DMS53 treated with DMSO at 0.1 percent for 48 hours (cell line): ENCODE measurements at regions not wholly inside any gene's neighbourhood (a gene's known extent, or its start where the extent isn't known, plus 50 kb on each side); places are given as distances from the start of the nearest gene placed in this dataset.
A peak's percentile ranks its signal among the peaks of the same experiment; 100 is the strongest.

ENCODE experiments used
- DNase-seq: peaks from one replicate; lab custom pipeline; 2025; ENCODE audit not compliant: unreplicated experiment; lab: John Stamatoyannopoulos, UW

DNA sequence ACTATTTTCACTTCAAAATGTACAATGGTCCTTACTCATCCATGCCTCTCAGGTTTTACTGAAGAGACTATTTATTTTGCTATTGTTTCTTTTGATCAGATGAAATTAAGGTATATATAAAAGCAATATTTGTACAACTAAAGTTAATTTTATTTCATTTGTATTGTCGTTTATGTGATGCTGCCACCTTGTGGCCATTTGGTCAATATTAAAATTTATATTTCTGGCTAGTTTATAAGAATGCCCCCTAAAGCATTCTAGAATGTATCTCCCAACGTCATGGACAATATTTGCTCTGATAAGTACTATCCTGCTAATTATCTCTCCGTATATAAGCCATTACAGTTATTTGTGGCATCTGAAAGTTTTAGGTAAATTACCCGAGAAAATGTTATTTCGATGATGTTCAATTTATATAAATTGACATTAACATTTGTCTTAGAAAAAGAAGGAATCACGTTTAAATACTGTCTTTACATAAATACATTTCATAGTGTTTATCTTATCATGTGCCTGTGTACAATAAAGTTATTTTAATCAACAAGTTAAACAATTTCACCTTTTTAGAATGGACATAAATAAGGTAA, 680.0 kb downstream of the TAF11L14 start:
- peak; percentile 11 for DNase-seq

DNA sequence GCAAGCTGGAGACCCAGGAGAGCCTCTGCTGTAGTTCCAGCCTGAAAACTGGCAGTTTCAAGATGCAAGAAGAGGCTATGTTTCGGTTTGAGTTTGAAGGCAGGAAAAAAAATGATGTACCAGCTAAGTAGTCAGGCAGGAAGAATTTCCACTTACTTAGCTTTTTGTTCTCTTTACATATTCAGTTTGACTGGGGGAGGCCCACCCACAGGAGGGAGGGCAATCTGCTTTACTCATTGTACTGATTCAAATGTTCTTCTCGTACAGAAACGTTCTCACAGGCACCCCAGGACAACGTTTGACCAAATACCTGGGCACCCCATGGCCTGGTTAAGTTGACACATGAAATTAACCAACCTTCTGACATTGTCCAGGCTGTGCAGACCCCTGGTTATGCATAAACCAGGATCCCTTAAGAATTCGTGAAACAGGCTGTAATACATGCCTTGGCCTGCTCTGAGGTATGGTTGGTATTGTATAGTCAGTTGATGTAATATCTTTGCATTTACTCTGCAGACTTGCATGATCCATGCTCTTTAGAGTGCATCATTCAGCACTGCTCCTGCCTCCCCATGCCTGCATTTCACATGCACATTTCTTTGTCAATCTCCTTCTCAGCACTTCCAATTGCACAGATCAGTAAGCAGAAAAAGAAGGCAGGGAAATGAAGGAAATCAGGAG, 687.1 kb downstream of the TAF11L14 start:
- no peak for DNase-seq

DNA sequence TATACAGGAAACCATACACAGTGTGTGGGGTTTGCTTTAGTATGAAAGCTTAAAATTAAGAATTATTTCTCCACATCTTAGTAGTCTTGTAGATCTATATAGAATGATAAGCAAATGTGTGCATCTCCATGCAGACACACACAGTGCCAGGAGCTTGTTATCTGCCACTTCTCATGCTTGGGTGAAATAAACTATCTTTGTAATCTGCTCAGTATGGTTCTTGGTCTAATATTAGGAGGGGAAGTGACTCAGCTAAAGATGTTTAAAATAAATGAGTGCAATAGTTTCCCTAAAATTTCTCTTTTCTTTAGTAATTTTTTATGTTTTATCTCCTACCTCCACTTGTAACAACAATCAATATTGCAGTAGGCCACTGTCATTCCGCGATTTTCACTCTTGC, 689.6 kb downstream of the TAF11L14 start:
- DNase-seq = no peak

DNA sequence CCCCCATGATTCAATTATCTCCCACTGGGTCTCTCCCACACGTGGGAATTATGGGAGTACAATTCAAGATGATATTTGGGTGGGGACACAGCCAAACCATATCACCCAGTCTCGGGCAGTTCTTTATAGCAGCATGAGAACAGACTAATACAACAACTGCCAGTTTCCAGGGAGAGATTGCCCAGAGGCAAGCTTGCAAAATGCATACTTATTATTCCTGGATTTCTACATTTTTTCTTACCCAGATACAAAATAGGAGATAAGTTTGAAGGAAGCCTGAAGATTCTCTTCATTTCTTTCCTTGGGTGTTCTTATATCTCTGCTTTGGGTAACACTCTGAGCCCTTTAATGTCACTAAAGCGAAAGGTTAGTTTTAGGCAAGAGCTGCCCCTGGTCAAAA, 691.2 kb downstream of the TAF11L14 start:
- DNase-seq = no peak

DNA sequence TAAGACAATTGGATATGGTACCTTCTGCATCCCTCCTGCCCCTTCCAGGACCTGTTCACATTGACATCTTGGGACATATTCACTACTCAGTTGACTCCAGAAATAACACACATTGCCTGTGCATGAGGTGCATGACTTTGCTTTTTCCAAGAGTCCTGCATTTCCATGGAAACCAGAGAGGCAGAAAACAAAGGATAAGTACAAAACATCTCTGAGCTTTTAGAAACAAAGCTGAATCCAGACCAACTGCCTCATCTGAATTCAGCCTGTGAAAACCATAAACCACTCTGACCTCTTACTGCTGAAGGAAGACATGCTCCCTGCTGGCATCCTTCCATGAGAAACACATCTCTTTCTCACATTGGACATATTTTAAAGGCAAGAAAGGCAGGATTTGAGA, 695.1 kb downstream of the TAF11L14 start:
- DNase-seq = no peak

DNA sequence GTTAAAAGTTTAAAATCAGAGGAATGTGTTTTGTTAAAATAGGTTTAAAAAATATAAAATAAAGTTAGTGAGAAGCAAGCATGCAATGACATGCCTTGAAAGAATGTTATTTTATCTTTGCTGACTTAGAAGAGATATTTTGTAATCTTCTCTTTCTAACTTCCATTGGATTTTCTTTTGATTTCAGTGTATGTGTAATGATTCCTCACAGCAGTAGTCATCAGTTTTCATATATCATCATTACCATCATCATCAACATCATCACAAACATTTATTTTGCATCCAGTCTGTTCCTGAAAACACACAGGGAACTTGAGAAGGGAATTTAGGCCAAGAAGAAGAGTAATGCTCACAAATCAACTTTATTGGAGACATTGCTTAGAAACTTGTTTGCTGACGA, 699.6 kb downstream of the TAF11L14 start:
- no peak for DNase-seq

DNA sequence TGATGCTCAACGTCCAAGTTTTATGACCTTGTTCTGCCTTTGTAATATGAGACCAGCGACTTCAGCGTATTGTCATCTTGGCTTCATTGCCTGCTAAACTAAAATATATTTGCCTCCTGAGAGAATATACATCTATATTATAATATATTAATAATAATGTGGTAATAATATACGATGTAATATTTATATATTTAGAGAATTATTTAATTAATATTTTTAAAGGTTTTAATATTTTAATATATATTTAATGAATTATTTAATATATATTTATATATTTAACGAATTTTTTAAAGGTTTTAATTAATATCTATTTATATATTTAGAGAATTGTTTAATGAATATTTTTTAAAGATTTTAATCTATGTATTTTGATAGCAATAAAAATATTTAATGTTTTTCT, 700.7 kb downstream of the TAF11L14 start:
- DNase-seq = no peak

DNA sequence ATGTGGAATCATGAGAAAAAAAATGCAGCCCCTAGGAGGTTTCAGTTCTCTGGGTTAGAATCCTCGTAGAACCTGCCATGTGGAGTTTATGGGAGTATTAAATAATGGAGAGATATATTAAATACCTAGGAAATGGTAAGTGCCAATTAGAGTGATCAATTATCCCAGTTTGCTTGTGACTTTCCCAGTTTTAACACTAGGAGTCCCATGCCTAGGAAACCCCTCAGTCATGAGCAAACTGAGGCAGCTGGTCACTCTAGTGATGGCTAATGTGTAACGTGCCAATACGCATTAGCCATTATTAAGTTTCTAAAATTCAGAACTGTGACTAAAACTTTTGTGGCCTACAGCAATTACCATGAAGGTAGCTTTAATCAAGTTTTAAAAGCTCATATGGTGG, 720.6 kb downstream of the TAF11L14 start:
- DNase-seq = no peak

DNA sequence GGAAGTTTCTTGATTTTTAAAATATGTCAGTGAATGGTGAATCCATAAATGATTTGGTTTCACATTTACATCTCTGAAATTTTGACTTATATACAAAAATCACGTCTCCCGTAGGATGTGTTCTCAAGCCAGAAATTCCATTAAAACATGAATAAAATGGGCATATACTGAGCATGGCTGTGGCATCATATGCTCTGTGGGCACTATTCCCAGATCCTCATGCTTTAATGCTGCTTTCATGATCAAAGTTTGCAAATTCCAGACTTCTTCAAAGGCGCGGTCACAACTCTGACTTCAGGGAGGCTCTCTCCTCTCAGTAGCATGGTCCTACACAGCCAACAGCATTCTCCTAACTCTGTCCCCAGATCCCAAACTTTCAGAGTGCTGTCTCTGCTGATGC, 723.2 kb downstream of the TAF11L14 start:
- no peak for DNase-seq

DNA sequence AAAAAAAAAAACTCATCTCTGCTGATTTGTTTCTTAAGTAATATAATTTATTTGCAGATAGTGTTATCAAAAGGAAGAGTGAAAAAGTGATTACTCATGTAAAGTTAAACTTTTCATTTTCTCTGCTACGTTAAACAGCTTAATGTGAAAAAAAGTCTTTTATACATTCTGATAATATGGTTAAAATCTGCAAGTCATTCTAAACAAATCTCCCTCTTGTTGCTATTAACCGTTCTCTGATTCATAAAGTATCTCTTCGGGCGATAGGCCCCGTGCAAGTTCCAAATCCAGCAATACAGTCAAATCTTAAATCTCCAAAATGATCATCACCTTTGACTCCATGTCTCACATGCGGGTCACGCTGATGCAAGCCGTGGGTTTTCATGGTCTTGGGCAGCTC, 732.0 kb downstream of the TAF11L14 start:
- no peak for DNase-seq

DNA sequence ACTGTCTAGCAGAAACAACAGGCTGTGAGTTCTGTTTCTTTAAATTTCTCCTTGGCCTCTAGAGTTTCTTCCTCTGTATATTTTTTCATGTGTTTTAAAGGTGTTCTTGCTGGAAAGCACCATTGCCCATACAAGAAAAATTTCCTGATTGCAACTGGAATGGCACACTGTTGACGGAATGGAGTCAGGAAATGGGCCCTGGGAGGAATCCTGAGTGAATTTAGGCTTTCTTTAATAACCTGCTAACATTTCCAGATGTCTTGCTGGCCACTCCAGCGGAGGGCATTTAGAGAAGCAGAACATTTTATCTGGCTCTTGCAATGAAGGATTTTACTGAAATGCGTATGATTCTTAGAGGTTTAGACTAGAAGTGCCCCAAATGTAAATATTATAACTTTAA, 736.3 kb downstream of the TAF11L14 start:
- DNase-seq = no peak

DNA sequence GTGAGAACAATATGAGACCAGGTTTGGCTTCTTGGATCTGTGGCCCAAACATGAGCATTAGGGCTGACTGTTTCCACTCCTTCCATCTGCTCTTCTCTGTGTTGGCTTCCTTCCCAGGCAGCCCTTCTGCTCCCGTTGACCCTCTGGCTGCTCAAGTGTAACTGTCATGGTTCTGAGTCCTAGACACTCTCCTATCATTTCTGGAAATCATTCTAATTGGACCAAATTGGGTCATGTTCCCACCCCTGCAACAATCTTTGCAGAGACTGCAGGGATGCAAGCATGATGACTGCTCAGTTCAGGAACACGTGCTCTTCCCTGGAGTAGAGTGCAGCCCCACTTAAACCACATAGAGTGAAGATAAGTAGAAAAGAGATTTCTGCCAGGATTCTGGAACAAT, 741.4 kb downstream of the TAF11L14 start:
- DNase-seq = no peak

DNA sequence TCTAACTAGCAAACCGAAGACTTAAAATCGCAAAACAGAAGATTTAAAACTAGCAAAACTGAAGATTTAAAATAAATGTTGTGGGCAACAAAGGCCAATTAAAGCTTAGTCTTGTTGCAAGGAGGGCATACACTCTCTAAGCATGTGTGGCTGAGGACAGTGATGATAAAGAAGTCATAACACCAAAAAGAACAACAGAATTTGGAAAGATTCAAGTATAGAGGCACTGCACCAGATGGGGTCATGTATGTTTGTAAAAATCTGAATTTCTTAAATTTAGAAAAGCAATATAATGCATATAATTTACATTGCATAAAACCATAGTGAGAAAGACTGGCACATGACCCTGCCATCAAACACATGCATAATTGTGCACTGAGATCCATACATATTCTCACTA, 743.8 kb downstream of the TAF11L14 start:
- no peak for DNase-seq

DNA sequence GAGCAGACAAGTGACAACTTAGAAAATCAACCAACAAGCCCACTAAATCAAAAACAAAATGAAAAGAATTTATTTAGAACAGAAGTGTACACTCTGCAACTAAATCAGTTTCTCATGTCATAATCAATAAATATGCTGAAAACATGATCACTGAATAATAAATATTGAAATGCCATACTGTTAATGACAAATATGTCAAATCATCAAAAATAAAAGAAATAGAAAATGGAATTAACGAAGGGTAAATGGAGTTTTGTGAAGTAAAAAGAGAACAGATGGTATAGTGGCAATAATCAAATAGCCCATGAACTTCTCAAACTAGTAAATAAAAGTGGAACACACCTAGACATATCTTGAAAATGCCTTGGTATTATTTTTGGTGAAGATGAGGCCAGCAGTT, 744.9 kb downstream of the TAF11L14 start:
- DNase-seq = no peak

DNA sequence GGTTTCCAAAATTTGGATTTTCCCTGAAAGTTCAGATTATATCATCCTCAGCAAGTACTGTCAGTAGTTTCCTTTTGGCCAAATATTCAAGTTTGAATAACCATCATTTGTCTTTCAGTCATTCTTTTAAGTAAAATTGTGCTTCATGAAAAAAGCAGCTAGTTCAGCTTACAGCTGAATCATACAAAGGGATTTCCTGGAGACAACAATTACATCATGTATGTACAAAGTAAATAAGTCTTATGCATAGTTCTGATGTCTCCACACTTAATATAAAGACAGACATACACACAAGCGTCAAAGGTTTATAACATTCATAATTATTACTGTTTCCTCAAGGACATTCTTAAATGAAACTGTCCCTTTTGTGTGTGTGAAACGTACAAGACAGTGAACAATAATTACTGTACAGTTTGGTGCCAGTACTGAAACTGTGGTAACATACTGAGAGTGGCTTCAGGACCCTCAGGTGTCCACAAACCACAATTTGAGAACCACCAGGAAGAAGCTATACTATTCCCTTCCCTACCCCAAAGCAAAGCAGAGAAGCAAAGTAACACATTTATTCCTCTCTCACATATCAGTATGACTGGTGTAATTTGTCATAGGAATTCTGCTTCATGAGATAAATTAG, 746.6 kb downstream of the TAF11L14 start:
- peak; percentile 33 for DNase-seq

DNA sequence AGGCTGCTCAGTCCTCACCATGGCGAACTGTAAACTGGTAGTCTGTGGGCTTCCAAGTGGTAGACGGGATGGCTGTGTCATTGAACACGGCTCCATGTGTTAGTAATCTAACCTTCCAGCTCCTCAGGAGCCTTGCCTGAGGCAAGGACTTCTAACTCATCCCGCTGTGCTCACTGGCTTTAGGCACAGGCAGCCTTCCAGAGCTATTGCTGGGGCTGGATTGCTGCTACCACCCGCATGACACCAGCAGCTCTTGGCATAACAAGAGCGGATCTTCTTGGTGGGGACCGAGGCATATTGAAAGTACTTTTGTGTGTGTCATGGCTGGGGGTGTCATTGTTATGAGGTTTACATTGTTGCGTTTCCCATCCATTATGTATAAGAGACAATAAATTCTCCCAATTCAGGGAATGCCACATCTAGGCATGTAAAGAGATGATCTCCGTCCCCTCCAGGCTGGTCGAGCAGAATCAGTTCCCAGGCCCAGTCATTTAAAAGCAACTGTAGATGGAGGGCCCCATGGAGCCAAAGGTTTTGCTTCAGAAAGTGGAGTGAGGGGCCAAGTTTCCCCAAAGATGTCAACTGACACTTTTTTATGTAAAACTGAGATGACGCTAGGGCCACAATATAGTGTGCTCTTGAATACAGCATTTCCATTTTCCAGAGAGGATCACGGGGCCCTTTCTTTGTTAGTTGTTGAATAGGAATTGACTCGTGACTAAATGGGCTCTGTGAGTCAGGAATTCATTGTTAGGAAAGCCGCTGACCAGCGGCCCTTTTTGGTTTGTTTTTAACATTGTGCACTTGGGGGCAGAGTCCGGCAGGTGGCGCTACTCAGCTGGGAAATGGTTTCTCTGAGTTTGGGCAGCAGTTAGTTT, 759.5 kb downstream of the TAF11L14 start:
- DNase-seq = peak; percentile 73

DNA sequence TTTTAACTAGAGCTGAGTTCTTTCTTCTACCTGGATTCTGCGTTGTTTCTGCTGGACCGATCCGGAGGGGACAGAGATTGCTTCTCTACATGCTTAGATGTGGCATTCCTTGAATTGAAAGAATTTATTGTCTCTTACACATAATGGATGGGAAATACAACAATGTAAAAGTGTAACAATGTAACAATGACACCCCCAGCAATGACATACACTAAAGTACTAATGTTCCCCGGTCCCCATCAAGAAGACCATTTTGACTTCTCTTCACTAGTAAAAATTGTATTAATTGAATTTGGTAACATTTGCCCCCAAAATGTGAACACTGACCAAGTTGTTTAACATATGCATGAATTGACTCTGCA, 760.2 kb downstream of the TAF11L14 start:
- DNase-seq = no peak

DNA sequence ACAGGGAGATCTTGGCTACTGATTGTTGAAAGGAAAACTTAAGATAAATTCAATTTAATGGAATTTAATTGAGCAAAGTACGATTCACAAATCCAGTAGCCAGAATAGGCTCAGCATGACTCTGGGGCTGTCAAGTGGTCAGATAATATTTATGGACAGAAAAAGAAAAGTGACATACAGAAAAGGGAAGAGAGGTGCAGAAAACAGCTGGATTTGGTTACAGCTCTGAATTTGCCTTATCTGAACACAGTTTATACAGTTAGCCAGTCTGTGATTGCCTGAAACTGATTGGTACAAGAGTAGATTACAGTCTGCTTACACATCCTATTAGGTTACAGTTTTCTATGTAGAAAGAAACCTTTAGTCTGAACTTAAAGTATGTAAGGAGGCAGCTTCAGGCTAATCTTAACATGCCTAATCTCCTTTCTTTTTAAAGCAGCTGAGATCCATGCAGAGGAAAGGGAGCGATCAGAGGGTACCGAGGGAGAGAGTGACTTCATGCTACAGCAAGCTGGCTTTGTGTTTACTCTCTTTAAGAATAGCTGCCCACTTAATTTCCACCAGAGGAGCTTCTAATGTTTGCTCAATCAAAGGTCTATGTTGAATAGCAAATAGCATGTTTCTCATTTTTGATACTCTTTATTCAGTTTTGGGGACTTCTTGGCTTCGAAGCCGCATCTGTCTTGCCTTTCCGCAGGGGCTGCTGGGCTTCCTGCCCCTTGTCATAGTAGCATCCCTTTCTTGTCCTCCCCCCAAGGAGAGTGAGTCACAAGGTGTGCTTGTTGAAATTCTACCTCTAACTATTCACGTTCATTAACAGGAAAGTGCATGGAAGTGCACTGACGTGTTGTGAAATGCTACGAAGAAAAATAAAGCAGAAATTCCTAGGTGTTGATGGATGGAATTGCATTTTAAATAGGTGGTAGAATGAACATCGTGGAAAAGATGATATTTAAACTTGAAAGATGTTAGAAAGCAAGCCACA, 761.2 kb downstream of the TAF11L14 start:
- DNase-seq = no peak

DNA sequence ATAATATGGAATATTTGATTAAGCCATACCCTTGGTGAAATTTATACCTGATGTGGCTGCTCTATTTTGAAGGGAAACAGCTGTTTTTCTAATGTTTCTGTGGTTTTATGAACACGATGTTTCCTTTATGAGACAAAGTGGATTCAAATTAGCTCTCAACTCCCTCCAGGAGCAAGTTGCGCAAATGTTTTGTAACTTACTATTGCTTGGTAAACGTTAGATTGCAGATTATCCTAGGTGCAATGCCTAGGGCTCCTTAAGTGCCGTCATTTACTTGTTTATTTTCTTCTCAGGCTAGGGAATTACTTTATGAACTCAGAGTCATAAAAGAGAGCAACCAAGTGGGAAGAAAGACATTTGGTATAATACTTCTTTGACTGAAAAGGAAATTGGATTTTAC, 763.1 kb downstream of the TAF11L14 start:
- DNase-seq = no peak

DNA sequence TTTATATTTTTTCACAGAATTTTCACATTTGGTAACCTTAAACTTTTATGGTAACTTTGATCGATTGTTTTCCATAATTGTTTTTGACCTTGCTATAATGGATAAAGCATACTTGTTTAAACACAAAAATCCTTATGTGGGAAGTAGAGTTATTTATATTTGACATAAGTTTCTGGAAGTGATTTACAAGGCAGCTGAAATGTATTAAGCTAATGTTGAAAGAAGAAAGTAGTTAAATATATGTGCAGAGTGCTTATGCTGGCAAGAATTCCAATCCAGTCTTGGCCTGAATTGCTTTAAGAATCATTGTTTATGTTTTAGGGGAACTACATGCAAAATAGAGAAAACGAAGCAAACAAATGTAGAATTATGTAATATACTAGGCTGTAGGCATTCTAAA, 763.6 kb downstream of the TAF11L14 start:
- DNase-seq = no peak
